ENCODE measurements at regions not wholly inside any gene's neighbourhood (a gene's known extent, or its start where the extent isn't known, plus 50 kb on each side); places are given as distances from the start of the nearest gene placed in this dataset.
"Not testable (repeated sequence)": the region's sequence is repeated elsewhere in the genome, so short reads cannot be mapped to it uniquely, and the experiment has no call there.

GRCh38 chr2:126276268-126276667, 379.7 kb upstream of the GYPC start:
- DNase-seq (ENCODE audit: low read depth in 1 of 2, low spot score in 1 of 2) = not testable (repeated sequence)

- DNase-seq (ENCODE audit: low read depth in 1 of 2, low spot score in 1 of 2) = no peak
Observed at GRCh38 chr2:126288362-126288761, 367.6 kb upstream of the GYPC start.

GRCh38 chr2:126293962-126294361, 362.0 kb upstream of the GYPC start:
- DNase-seq (ENCODE audit: low read depth in 1 of 2, low spot score in 1 of 2) = not testable (repeated sequence)

GRCh38 chr2:126299469-126299976, 356.4 kb upstream of the GYPC start:
- DNase-seq (ENCODE audit: low read depth in 1 of 2, low spot score in 1 of 2) = no peak

GRCh38 chr2:126300348-126300747, 355.6 kb upstream of the GYPC start:
- DNase-seq (ENCODE audit: low read depth in 1 of 2, low spot score in 1 of 2) = no peak

- no peak for DNase-seq (ENCODE audit: low read depth in 1 of 2, low spot score in 1 of 2)
Observed at GRCh38 chr2:126302043-126302442, 353.9 kb upstream of the GYPC start.

GRCh38 chr2:126303113-126303512, 352.8 kb upstream of the GYPC start:
- no peak for DNase-seq (ENCODE audit: low read depth in 1 of 2, low spot score in 1 of 2)

- DNase-seq (ENCODE audit: low read depth in 1 of 2, low spot score in 1 of 2) = no peak
Observed at GRCh38 chr2:126304154-126304553, 351.8 kb upstream of the GYPC start.

GRCh38 chr2:126306539-126306938, 349.4 kb upstream of the GYPC start:
- DNase-seq (ENCODE audit: low read depth in 1 of 2, low spot score in 1 of 2) = no peak

- no peak for DNase-seq (ENCODE audit: low read depth in 1 of 2, low spot score in 1 of 2)
Observed at GRCh38 chr2:126307740-126308139, 348.2 kb upstream of the GYPC start.

GRCh38 chr2:126309185-126309584, 346.8 kb upstream of the GYPC start:
- DNase-seq (ENCODE audit: low read depth in 1 of 2, low spot score in 1 of 2) = no peak

GRCh38 chr2:126312579-126312978, 343.4 kb upstream of the GYPC start:
- DNase-seq (ENCODE audit: low read depth in 1 of 2, low spot score in 1 of 2) = no peak

- DNase-seq (ENCODE audit: low read depth in 1 of 2, low spot score in 1 of 2) = no peak
Observed at GRCh38 chr2:126315828-126316227, 340.1 kb upstream of the GYPC start.

- DNase-seq (ENCODE audit: low read depth in 1 of 2, low spot score in 1 of 2) = no peak
Observed at GRCh38 chr2:126317790-126318431, 338.0 kb upstream of the GYPC start.

- DNase-seq (ENCODE audit: low read depth in 1 of 2, low spot score in 1 of 2) = no peak
Observed at GRCh38 chr2:126322342-126322741, 333.6 kb upstream of the GYPC start.

GRCh38 chr2:126325202-126325601, 330.8 kb upstream of the GYPC start:
- DNase-seq (ENCODE audit: low read depth in 1 of 2, low spot score in 1 of 2) = no peak

- DNase-seq (ENCODE audit: low read depth in 1 of 2, low spot score in 1 of 2) = no peak
Observed at GRCh38 chr2:126329173-126329572, 326.8 kb upstream of the GYPC start.

- DNase-seq (ENCODE audit: low read depth in 1 of 2, low spot score in 1 of 2) = no peak
Observed at GRCh38 chr2:126342457-126342856, 313.5 kb upstream of the GYPC start.

GRCh38 chr2:126343136-126343535, 312.8 kb upstream of the GYPC start:
- DNase-seq (ENCODE audit: low read depth in 1 of 2, low spot score in 1 of 2) = no peak

- no peak for DNase-seq (ENCODE audit: low read depth in 1 of 2, low spot score in 1 of 2)
Observed at GRCh38 chr2:126344493-126344892, 311.5 kb upstream of the GYPC start.

GRCh38 chr2:126345691-126346090, 310.3 kb upstream of the GYPC start:
- DNase-seq (ENCODE audit: low read depth in 1 of 2, low spot score in 1 of 2) = no peak

GRCh38 chr2:126356631-126357030, 299.3 kb upstream of the GYPC start:
- DNase-seq (ENCODE audit: low read depth in 1 of 2, low spot score in 1 of 2) = no peak

GRCh38 chr2:126358122-126358521, 297.8 kb upstream of the GYPC start:
- DNase-seq (ENCODE audit: low read depth in 1 of 2, low spot score in 1 of 2) = no peak
